ENCODE measurements at regions not wholly inside any gene's neighbourhood (a gene's known extent, or its start where the extent isn't known, plus 50 kb on each side); places are given as distances from the start of the nearest gene placed in this dataset.

DNA sequence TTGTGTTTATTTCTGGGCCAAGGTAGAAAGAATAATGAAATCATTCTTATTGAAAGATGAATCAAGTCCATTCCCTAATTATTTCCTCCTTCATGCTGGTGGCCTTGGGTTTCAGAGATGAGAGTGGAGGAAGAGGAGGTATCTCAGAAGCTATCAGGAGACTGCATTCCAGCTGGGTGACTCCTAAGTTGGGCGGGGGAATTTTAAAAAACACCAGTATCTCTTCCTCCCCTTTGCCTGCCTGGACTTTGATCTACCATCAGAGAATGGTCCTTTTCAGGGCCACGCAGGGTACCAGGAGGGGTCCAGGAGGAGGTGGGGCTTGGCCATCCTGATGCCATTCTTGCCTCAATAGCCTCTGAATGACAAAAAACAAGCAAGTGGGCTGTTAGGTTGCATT is 104.4 kb downstream of the ASMT start:
- no peak for DNase-seq
- no peaks in the 10 kb centered on the region for H3K9me3 ChIP-seq
- no peak for ATAC-seq
- no peaks in the 10 kb centered on the region for H3K36me3 ChIP-seq
- TF ChIP-seq POLR2A (IDR thresholded peaks at IDR 0.05) = no peak
- TF ChIP-seq, protein P1, sequence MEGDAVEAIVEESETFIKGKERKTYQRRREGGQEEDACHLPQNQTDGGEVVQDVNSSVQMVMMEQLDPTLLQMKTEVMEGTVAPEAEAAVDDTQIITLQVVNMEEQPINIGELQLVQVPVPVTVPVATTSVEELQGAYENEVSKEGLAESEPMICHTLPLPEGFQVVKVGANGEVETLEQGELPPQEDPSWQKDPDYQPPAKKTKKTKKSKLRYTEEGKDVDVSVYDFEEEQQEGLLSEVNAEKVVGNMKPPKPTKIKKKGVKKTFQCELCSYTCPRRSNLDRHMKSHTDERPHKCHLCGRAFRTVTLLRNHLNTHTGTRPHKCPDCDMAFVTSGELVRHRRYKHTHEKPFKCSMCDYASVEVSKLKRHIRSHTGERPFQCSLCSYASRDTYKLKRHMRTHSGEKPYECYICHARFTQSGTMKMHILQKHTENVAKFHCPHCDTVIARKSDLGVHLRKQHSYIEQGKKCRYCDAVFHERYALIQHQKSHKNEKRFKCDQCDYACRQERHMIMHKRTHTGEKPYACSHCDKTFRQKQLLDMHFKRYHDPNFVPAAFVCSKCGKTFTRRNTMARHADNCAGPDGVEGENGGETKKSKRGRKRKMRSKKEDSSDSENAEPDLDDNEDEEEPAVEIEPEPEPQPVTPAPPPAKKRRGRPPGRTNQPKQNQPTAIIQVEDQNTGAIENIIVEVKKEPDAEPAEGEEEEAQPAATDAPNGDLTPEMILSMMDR (IDR thresholded peaks at IDR 0.05) = no peak
- no peak overlapping the region for H3K4me3 ChIP-seq
- intact Hi-C loops (cut with DNase I) = no loop called here
- H3K4me1 ChIP-seq = no peaks in the 10 kb centered on the region
- no peaks in the 10 kb centered on the region for H3K27me3 ChIP-seq
- no peak overlapping the region for H3K27ac ChIP-seq
- 58% methylated on average over 1 of the region's 2 CpGs for WGBS (ENCODE audit: insufficient coverage, low coverage, low lambda C conversion rate, missing lambda C conversion rate)

- DNase-seq (no peak), ATAC-seq (no peak)
- H3K27ac ChIP-seq = no peak overlapping the region
- no peaks in the 10 kb centered on the region for H3K4me1 ChIP-seq
- no peak for TF ChIP-seq POLR2A (IDR thresholded peaks at IDR 0.05)
- TF ChIP-seq, protein P1 (IDR thresholded peaks at IDR 0.05) = no peak
- H3K27me3 ChIP-seq = no peaks in the 10 kb centered on the region
- no peaks in the 10 kb centered on the region for H3K36me3 ChIP-seq
- 59% methylated on average over 3 of the region's 3 CpGs for WGBS (ENCODE audit: insufficient coverage, low coverage, low lambda C conversion rate, missing lambda C conversion rate)
- H3K9me3 ChIP-seq = no peaks in the 10 kb centered on the region
- intact Hi-C loops (cut with DNase I) = no loop called here
- H3K4me3 ChIP-seq = no peak overlapping the region
These were observed 106.0 kb downstream of the ASMT start for GRCh38 chrX:1720836-1721235.

GRCh38 chrX:1725472-1725871 is 110.6 kb downstream of the ASMT start:
- no peaks in the 10 kb centered on the region for H3K4me1 ChIP-seq
- H3K9me3 ChIP-seq = no peaks in the 10 kb centered on the region
- intact Hi-C loops (cut with DNase I) = no loop called here
- no peaks in the 10 kb centered on the region for H3K36me3 ChIP-seq
- H3K27me3 ChIP-seq = no peaks in the 10 kb centered on the region
- TF ChIP-seq, protein P1 (IDR thresholded peaks at IDR 0.05) = no peak
- TF ChIP-seq POLR2A (IDR thresholded peaks at IDR 0.05) = no peak
- ATAC-seq (no peak), DNase-seq (no peak)
- H3K27ac ChIP-seq = no peak overlapping the region
- WGBS (ENCODE audit: insufficient coverage, low coverage, low lambda C conversion rate, missing lambda C conversion rate) = 48% methylated on average over 6 of the region's 8 CpGs
- H3K4me3 ChIP-seq = no peak overlapping the region

GRCh38 chrX:1727531-1728027 is 112.7 kb downstream of the ASMT start:
- no peak for DNase-seq

More at GRCh38 chrX:1727531-1728027, 112.7 kb downstream of the ASMT start:
- Histone ChIP-seq H3K27me3 (no peaks in the 10 kb centered on the region), H3K9me3 (no peaks in the 10 kb centered on the region), H3K27ac (no peak overlapping the region), H3K4me1 (no peaks in the 10 kb centered on the region), H3K4me3 (no peak overlapping the region), H3K36me3 (no peaks in the 10 kb centered on the region)
- no peak for ATAC-seq
- no peak for TF ChIP-seq POLR2A (IDR thresholded peaks at IDR 0.05)
- TF ChIP-seq, protein P1 (IDR thresholded peaks at IDR 0.05) = no peak
- WGBS (ENCODE audit: insufficient coverage, low coverage, low lambda C conversion rate, missing lambda C conversion rate) = 66% methylated on average over 6 of the region's 11 CpGs
- intact Hi-C loops (cut with DNase I) = no loop called here
